ENCODE measurements at regions not wholly inside any gene's neighbourhood (a gene's known extent, or its start where the extent isn't known, plus 50 kb on each side); places are given as distances from the start of the nearest gene placed in this dataset.

GRCh38 chr3:94972066-94972465 lies 909.2 kb downstream of the NSUN3 start:
- no peaks in the 10 kb centered on the region for H3K27me3 ChIP-seq (ENCODE audit: control insufficient read depth in 2 of 2, insufficient read depth in 2 of 2, low read length in 2 of 2)
- H3K27ac ChIP-seq (ENCODE audit: low read depth in 1 of 2, low read length in 2 of 2) = no peak overlapping the region
- H3K9ac ChIP-seq (ENCODE audit: insufficient read depth, low read length, poor library complexity, severe bottlenecking) = no peak overlapping the region
- H3K79me2 ChIP-seq (ENCODE audit: insufficient read depth, low read length) = no peaks in the 10 kb centered on the region
- WGBS (ENCODE audit: insufficient coverage) = no CpG with 5 or more reads among the region's 1 CpG
- no peak for DNase-seq
- Mint-ChIP-seq H3K4me3 (no peak overlapping the region), H3K9me3 (peaks cover 0 to 7% (median 2%) of the 10 kb centered on the region in 7 donors), H3K27ac (no peak overlapping the region), H3K27me3 (ENCODE audit: low read depth in 3 of 3) (no peaks in the 10 kb centered on the region), H3K36me3 (no peaks in the 10 kb centered on the region), H3K4me1 (no peaks in the 10 kb centered on the region)
- H3K4me2 ChIP-seq (replicated peaks; ENCODE audit: extremely low read depth, low read length, poor library complexity, severe bottlenecking) = no peak overlapping the region
- no peak overlapping the region for H2AFZ ChIP-seq (ENCODE audit: insufficient read depth, low read depth, low read length, poor library complexity, severe bottlenecking)
- no peak overlapping the region for H3K4me3 ChIP-seq (replicated peaks in 1 of 3; ENCODE audit: low read depth in 2 of 3, low read length in 3 of 3)
- H4K20me1 ChIP-seq (ENCODE audit: insufficient read depth, low read length) = no peaks in the 10 kb centered on the region
- H3K36me3 ChIP-seq (replicated peaks in 1 of 2; ENCODE audit: control insufficient read depth in 1 of 2, insufficient read depth in 2 of 2, low read length in 2 of 2) = no peaks in the 10 kb centered on the region
- no peaks in the 10 kb centered on the region for H3K4me1 ChIP-seq (ENCODE audit: control insufficient read depth in 1 of 2, insufficient read depth in 2 of 2, low read length in 2 of 2)
- TF ChIP-seq CTCF (IDR thresholded peaks at IDR 0.05) = no peak
- H3K9me3 ChIP-seq (replicated peaks in 1 of 2; ENCODE audit: control insufficient read depth in 1 of 2, insufficient read depth in 1 of 2, low read length in 2 of 2) = peaks cover 4 to 8% of the 10 kb centered on the region in 2 donors
- intact Hi-C loops (cut with micrococcal nuclease) = no loop called here

GRCh38 chr3:94978084-94978483 lies 915.2 kb downstream of the NSUN3 start:
- H3K36me3 ChIP-seq (replicated peaks in 1 of 2; ENCODE audit: control insufficient read depth in 1 of 2, insufficient read depth in 2 of 2, low read length in 2 of 2) = no peaks in the 10 kb centered on the region
- H3K4me2 ChIP-seq (replicated peaks; ENCODE audit: extremely low read depth, low read length, poor library complexity, severe bottlenecking) = no peak overlapping the region
- 88% methylated on average over 1 of the region's 1 CpG for WGBS (ENCODE audit: insufficient coverage)
- Mint-ChIP-seq H3K9me3 (peaks cover 0 to 5% (median 2%) of the 10 kb centered on the region in 7 donors), H3K27ac (no peak overlapping the region), H3K27me3 (ENCODE audit: low read depth in 3 of 3) (no peaks in the 10 kb centered on the region), H3K4me3 (no peak overlapping the region), H3K36me3 (no peaks in the 10 kb centered on the region), H3K4me1 (no peaks in the 10 kb centered on the region)
- no peaks in the 10 kb centered on the region for H4K20me1 ChIP-seq (ENCODE audit: insufficient read depth, low read length)
- no peak for DNase-seq
- no peak overlapping the region for H3K9ac ChIP-seq (ENCODE audit: insufficient read depth, low read length, poor library complexity, severe bottlenecking)
- H3K79me2 ChIP-seq (ENCODE audit: insufficient read depth, low read length) = no peaks in the 10 kb centered on the region
- intact Hi-C loops (cut with micrococcal nuclease) = no loop called here
- no peaks in the 10 kb centered on the region for H3K4me1 ChIP-seq (ENCODE audit: control insufficient read depth in 1 of 2, insufficient read depth in 2 of 2, low read length in 2 of 2)
- no peak overlapping the region for H3K27ac ChIP-seq (ENCODE audit: low read depth in 1 of 2, low read length in 2 of 2)
- TF ChIP-seq CTCF (IDR thresholded peaks at IDR 0.05) = no peak
- no peaks in the 10 kb centered on the region for H3K27me3 ChIP-seq (ENCODE audit: control insufficient read depth in 2 of 2, insufficient read depth in 2 of 2, low read length in 2 of 2)
- no peak overlapping the region for H3K4me3 ChIP-seq (replicated peaks in 1 of 3; ENCODE audit: low read depth in 2 of 3, low read length in 3 of 3)
- no peak overlapping the region for H2AFZ ChIP-seq (ENCODE audit: insufficient read depth, low read depth, low read length, poor library complexity, severe bottlenecking)
- peaks cover 4 to 8% of the 10 kb centered on the region in 2 donors for H3K9me3 ChIP-seq (replicated peaks in 1 of 2; ENCODE audit: control insufficient read depth in 1 of 2, insufficient read depth in 1 of 2, low read length in 2 of 2)

All from CD14-positive monocyte (primary cell).